ENCODE measurements at regions not wholly inside any gene's neighbourhood (a gene's known extent, or its start where the extent isn't known, plus 50 kb on each side); places are given as distances from the start of the nearest gene placed in this dataset.

DNA sequence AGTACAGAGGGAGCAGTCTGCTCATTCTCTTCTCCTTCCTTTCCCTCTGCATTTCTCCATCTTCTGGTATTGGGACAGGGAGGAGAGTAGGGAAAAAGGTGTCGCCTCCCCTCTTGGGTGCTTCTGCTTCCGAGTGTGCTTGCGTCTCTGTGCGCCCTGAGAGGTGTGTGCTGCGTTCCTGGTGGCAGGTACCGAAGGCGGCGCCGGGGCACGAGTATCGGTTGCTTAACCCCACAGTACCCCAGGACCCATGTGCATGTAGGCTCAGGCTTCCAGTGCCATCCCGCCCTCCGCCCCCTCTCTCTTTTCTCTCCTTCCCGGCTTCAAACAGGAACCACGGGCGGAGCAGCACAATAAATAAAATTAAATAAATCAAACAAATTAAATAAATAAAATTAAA is 169.3 kb upstream of the GLI3 start:
- no peak for DNase-seq (ENCODE audit: extremely low read depth, insufficient read length)
- Histone ChIP-seq H3K27me3 (replicated peaks; ENCODE audit: control insufficient read depth, insufficient read depth, low read length) (no peaks in the 10 kb centered on the region), H3K36me3 (ENCODE audit: control insufficient read depth, insufficient read depth, low read length) (no peaks in the 10 kb centered on the region), H3K4me3 (replicated peaks; ENCODE audit: low read depth, low read length) (no peak overlapping the region)
- TF ChIP-seq, protein P1, sequence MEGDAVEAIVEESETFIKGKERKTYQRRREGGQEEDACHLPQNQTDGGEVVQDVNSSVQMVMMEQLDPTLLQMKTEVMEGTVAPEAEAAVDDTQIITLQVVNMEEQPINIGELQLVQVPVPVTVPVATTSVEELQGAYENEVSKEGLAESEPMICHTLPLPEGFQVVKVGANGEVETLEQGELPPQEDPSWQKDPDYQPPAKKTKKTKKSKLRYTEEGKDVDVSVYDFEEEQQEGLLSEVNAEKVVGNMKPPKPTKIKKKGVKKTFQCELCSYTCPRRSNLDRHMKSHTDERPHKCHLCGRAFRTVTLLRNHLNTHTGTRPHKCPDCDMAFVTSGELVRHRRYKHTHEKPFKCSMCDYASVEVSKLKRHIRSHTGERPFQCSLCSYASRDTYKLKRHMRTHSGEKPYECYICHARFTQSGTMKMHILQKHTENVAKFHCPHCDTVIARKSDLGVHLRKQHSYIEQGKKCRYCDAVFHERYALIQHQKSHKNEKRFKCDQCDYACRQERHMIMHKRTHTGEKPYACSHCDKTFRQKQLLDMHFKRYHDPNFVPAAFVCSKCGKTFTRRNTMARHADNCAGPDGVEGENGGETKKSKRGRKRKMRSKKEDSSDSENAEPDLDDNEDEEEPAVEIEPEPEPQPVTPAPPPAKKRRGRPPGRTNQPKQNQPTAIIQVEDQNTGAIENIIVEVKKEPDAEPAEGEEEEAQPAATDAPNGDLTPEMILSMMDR (IDR thresholded peaks at IDR 0.05; ENCODE audit: insufficient read depth, low read length, poor library complexity, severe bottlenecking), result no peak

DNA sequence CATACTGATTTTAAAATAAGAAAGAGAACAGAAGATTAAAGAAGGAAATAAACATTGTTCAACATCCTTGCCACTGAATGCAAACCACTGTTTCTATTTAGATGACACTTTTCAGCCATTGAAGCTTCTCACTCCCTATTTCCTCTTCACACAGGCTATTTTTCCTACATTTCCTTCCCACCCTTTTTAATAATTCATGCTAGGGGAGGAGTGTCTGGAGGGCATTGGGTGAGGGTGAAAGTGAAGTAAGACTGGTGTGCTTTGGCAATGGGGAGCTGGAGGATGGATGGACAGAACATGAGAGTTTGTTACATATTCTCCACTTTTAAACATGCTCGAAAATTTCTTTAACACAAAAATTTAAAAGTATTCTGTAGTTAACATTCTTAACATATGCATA is 168.8 kb upstream of the GLI3 start:
- TF ChIP-seq, protein P1 (IDR thresholded peaks at IDR 0.05; ENCODE audit: insufficient read depth, low read length, poor library complexity, severe bottlenecking), result no peak
- DNase-seq (ENCODE audit: extremely low read depth, insufficient read length), result no peak

DNA sequence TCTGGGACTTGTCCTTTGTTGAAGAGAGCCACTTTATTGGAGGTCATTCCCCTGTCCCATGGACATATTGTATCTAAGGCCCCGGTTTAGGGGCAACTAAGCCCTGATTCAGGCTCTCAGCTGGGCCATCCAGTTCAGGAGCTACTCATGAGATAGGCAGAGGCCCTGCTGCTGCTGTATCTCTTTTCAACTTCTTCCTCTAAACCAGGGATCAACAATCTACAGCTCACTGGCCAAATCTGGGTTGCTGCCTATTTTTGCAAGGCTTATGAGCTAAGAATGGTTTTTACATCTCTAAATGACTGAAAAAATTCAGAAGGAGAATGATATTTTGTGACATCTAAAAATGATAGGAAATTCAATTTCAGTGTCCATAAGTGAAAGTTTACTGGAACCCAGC is 166.8 kb upstream of the GLI3 start:
- Histone ChIP-seq H3K36me3 (ENCODE audit: control insufficient read depth, insufficient read depth, low read length) (no peaks in the 10 kb centered on the region), H3K27me3 (replicated peaks; ENCODE audit: control insufficient read depth, insufficient read depth, low read length) (no peaks in the 10 kb centered on the region)
- TF ChIP-seq, protein P1 (IDR thresholded peaks at IDR 0.05; ENCODE audit: insufficient read depth, low read length, poor library complexity, severe bottlenecking), result no peak

More for the DNA sequence above, 168.8 kb upstream of the GLI3 start:
- Histone ChIP-seq H3K36me3 (ENCODE audit: control insufficient read depth, insufficient read depth, low read length) (no peaks in the 10 kb centered on the region), H3K4me3 (replicated peaks; ENCODE audit: low read depth, low read length) (no peak overlapping the region), H3K27me3 (replicated peaks; ENCODE audit: control insufficient read depth, insufficient read depth, low read length) (no peaks in the 10 kb centered on the region)

DNA sequence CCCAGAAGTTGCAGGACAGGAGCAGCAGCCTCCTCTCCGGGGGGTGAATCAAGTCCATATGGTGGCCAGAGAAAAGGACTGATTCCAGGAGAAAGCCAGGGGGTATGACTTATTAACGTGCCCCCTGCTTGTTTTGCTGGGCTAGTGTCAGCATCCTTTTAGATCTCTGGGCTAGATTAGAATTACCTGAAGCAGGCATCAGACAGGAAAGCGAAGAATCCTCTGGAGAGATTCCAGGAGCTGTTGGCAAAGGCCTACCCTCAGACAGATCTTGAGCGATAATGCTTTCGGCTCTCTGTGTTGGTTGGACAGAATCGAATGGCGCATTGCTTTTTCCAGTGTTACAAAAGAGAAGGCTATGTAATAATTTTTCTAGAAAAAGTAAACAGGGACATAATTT is 164.0 kb upstream of the GLI3 start:
- TF ChIP-seq, protein P1 (IDR thresholded peaks at IDR 0.05; ENCODE audit: insufficient read depth, low read length, poor library complexity, severe bottlenecking), result no peak
- no peak for DNase-seq (ENCODE audit: extremely low read depth, insufficient read length)
- Histone ChIP-seq H3K4me3 (replicated peaks; ENCODE audit: low read depth, low read length) (no peak overlapping the region), H3K36me3 (ENCODE audit: control insufficient read depth, insufficient read depth, low read length) (no peaks in the 10 kb centered on the region), H3K27me3 (replicated peaks; ENCODE audit: control insufficient read depth, insufficient read depth, low read length) (no peaks in the 10 kb centered on the region)

More for the DNA sequence above, 166.8 kb upstream of the GLI3 start:
- H3K4me3 ChIP-seq (replicated peaks; ENCODE audit: low read depth, low read length), result no peak overlapping the region
- no peak for DNase-seq (ENCODE audit: extremely low read depth, insufficient read length)

DNA sequence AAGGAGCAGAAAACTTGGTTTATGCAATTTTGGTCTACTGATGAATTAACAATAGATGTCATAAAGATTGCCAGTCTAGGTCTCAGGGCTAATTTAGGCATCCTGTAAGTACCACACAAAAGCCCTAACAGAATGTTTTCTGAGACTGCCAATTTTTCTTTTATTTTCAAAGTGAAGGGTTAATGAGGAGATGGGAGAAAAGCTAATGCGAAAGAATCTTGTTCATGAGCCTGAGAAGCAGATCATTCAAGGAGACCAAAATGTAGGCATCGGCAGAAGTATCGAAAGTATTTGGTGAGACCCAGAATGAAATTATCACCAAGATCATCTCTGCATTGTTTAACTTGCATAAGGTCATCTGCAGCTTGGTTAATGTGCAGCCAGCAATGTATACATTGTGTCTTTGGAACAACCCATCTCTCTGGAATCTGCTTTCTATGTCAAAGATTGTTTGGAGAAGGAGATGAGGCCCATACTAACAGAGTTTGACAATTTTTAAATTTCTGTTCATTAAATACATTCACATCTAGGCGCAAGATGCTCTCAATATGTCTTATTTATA is 163.3 kb upstream of the GLI3 start:
- no peak overlapping the region for H3K4me3 ChIP-seq (replicated peaks; ENCODE audit: low read depth, low read length)
- no peak for DNase-seq (ENCODE audit: extremely low read depth, insufficient read length)
- TF ChIP-seq, protein P1 (IDR thresholded peaks at IDR 0.05; ENCODE audit: insufficient read depth, low read length, poor library complexity, severe bottlenecking), result no peak
- no peaks in the 10 kb centered on the region for H3K36me3 ChIP-seq (ENCODE audit: control insufficient read depth, insufficient read depth, low read length)
- no peaks in the 10 kb centered on the region for H3K27me3 ChIP-seq (replicated peaks; ENCODE audit: control insufficient read depth, insufficient read depth, low read length)

DNA sequence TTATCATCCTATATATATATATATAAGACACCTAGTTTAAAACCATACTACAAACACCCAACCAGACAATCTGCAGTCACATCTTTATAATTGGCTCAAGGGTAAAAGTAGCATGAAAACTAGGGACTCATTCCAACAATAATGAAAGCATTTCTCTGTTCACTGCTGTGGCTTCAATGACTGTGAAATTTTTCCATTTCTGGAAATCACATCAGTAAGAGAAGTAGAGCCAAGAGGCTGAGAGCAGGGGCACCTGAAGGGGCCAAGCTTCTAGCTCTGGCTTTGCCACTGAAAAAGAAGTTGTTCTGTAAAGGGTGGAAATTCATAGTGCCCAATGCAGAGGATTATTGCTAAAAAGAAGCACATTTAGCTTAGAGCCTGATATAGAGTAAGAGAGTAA is 158.6 kb upstream of the GLI3 start:
- no peaks in the 10 kb centered on the region for H3K27me3 ChIP-seq (replicated peaks; ENCODE audit: control insufficient read depth, insufficient read depth, low read length)
- no peak for DNase-seq (ENCODE audit: extremely low read depth, insufficient read length)
- TF ChIP-seq, protein P1 (IDR thresholded peaks at IDR 0.05; ENCODE audit: insufficient read depth, low read length, poor library complexity, severe bottlenecking), result no peak
- H3K4me3 ChIP-seq (replicated peaks; ENCODE audit: low read depth, low read length), result no peak overlapping the region
- H3K36me3 ChIP-seq (ENCODE audit: control insufficient read depth, insufficient read depth, low read length), result no peaks in the 10 kb centered on the region
